ENCODE measurements at regions not wholly inside any gene's neighbourhood (a gene's known extent, or its start where the extent isn't known, plus 50 kb on each side); places are given as distances from the start of the nearest gene placed in this dataset.

- in situ Hi-C loops (cut with MboI; ENCODE audit: low sequenced_read_pairs in 4 of 4) (no loop called here), intact Hi-C loops (cut with DNase I; ENCODE audit: low total_unique reads) (no loop called here)
- TF ChIP-seq CTCF (IDR thresholded peaks at IDR 0.05 in 4 of 5, conservative IDR thresholded peaks at IDR 0.05 in 1 of 5): no peak
- no peak for TF ChIP-seq POLR2A (IDR thresholded peaks at IDR 0.05)
- H3K27ac ChIP-seq: peak overlapping the region in 3 of 4 donors; percentile 36 to 59 (median 48)
- H3K9me3 ChIP-seq: peaks cover 0 to 7% (median 0%) of the 10 kb centered on the region in 3 donors
- DNase-seq (no peak), ATAC-seq (peak in 1 of 2 donors; percentile 39)
- no peaks in the 10 kb centered on the region for H3K27me3 ChIP-seq
- H3K4me1 ChIP-seq: no peaks in the 10 kb centered on the region
- no peak overlapping the region for H3K4me3 ChIP-seq
- H3K36me3 ChIP-seq: no peaks in the 10 kb centered on the region
Measured at GRCh38 chr12:114920771-114921554, 237.0 kb upstream of the TBX3 start.

GRCh38 chr12:114919479-114919878 lies 235.5 kb upstream of the TBX3 start:
- no peak for DNase-seq
- H3K27me3 ChIP-seq: no peaks in the 10 kb centered on the region
- H3K4me1 ChIP-seq: no peaks in the 10 kb centered on the region
- H3K27ac ChIP-seq: no peak overlapping the region
- in situ Hi-C loops (cut with MboI; ENCODE audit: low sequenced_read_pairs in 4 of 4) (no loop called here), intact Hi-C loops (cut with DNase I; ENCODE audit: low total_unique reads) (no loop called here)
- no peak overlapping the region for H3K4me3 ChIP-seq
- no peaks in the 10 kb centered on the region for H3K36me3 ChIP-seq
- peaks cover 0 to 7% (median 0%) of the 10 kb centered on the region in 3 donors for H3K9me3 ChIP-seq
- TF ChIP-seq POLR2A (IDR thresholded peaks at IDR 0.05) (no peak), CTCF (IDR thresholded peaks at IDR 0.05 in 4 of 5, conservative IDR thresholded peaks at IDR 0.05 in 1 of 5) (no peak)
- ATAC-seq: no peak

GRCh38 chr12:114918535-114919233 lies 234.7 kb upstream of the TBX3 start:
- DNase-seq (no peak), ATAC-seq (no peak)
- H3K4me3 ChIP-seq: no peak overlapping the region
- in situ Hi-C loops (cut with MboI; ENCODE audit: low sequenced_read_pairs in 4 of 4): no loop called here
- no peaks in the 10 kb centered on the region for H3K4me1 ChIP-seq
- no peak overlapping the region for H3K27ac ChIP-seq
- H3K27me3 ChIP-seq: no peaks in the 10 kb centered on the region
- TF ChIP-seq POLR2A (IDR thresholded peaks at IDR 0.05) (no peak), CTCF (IDR thresholded peaks at IDR 0.05 in 4 of 5, conservative IDR thresholded peaks at IDR 0.05 in 1 of 5) (no peak)
- no peaks in the 10 kb centered on the region for H3K36me3 ChIP-seq
- intact Hi-C loops (cut with DNase I; ENCODE audit: low total_unique reads): no loop called here
- peaks cover 0 to 7% (median 0%) of the 10 kb centered on the region in 3 donors for H3K9me3 ChIP-seq

GRCh38 chr12:114917953-114918352 lies 234.0 kb upstream of the TBX3 start:
- no peaks in the 10 kb centered on the region for H3K27me3 ChIP-seq
- ATAC-seq (no peak), DNase-seq (no peak)
- TF ChIP-seq POLR2A (IDR thresholded peaks at IDR 0.05): no peak
- TF ChIP-seq CTCF (IDR thresholded peaks at IDR 0.05 in 4 of 5, conservative IDR thresholded peaks at IDR 0.05 in 1 of 5): no peak
- H3K27ac ChIP-seq: no peak overlapping the region
- H3K4me3 ChIP-seq: no peak overlapping the region
- H3K9me3 ChIP-seq: peaks cover 0 to 7% (median 0%) of the 10 kb centered on the region in 3 donors
- intact Hi-C loops (cut with DNase I; ENCODE audit: low total_unique reads): no loop called here
- in situ Hi-C loops (cut with MboI; ENCODE audit: low sequenced_read_pairs in 4 of 4): no loop called here
- no peaks in the 10 kb centered on the region for H3K4me1 ChIP-seq
- no peaks in the 10 kb centered on the region for H3K36me3 ChIP-seq

All from gastrocnemius medialis (tissue), 4 donors.